Fibroblast of lung (primary cell): ENCODE measurements at regions not wholly inside any gene's neighbourhood (a gene's known extent, or its start where the extent isn't known, plus 50 kb on each side); places are given as distances from the start of the nearest gene placed in this dataset.

Experiments
- CTCF ChIP-seq, 2 donors: IDR thresholded peaks in 1 of 2; conservative IDR thresholded peaks in 1 of 2; 1 replicate in 1 of 2; 2 replicates in 1 of 2; pipeline ENCODE4 v1.5.1; 2011 to 2012; ENCODE audit warnings: low read length in 2 of 2, control low read depth in 1 of 2, inconsistent platforms in 1 of 2, low read depth in 1 of 2, mild to moderate bottlenecking in 1 of 2
- EZH2 ChIP-seq: IDR thresholded peaks from 2 replicates; pipeline ENCODE4 v1.5.1; 2012; ENCODE audit warnings: low read length, control low read depth, mild to moderate bottlenecking; ENCODE audit errors: missing control alignments

- no peak for TF ChIP-seq CTCF (conservative IDR thresholded peaks at IDR 0.05 in 1 of 2, IDR thresholded peaks at IDR 0.05 in 1 of 2; ENCODE audit: low read depth in 1 of 2, low read length in 2 of 2)
- TF ChIP-seq EZH2: no peak
These were observed 53.3 kb upstream of the FGGY start for GRCh38 chr1:59243550-59243949.
